Neuron (in vitro differentiated cells): ENCODE measurements at regions not wholly inside any gene's neighbourhood (a gene's known extent, or its start where the extent isn't known, plus 50 kb on each side); places are given as distances from the start of the nearest gene placed in this dataset.
A peak's percentile ranks its signal among the peaks of the same experiment; 100 is the strongest.

ENCODE experiments used
- H2AFZ ChIP-seq: one replicate; pipeline ENCODE4 v1.6.1; 2013; ENCODE audit warnings: low read depth, mild to moderate bottlenecking, inconsistent platforms, low read length, moderate library complexity
- H3K27me3 ChIP-seq: one replicate; pipeline ENCODE4 v1.6.1; 2013; ENCODE audit warnings: low read length; ENCODE audit not compliant: insufficient read depth
- H3K36me3 ChIP-seq: one replicate; pipeline ENCODE4 v1.6.1; 2013; ENCODE audit warnings: low read length; ENCODE audit not compliant: insufficient read depth
- H3K4me1 ChIP-seq: one replicate; pipeline ENCODE4 v1.6.1; 2013; ENCODE audit warnings: low read length; ENCODE audit not compliant: insufficient read depth
- H3K4me3 ChIP-seq: 2 replicates; pipeline ENCODE4 v1.5.1; 2013; ENCODE audit warnings: mild to moderate bottlenecking, low read length, moderate library complexity
- H3K9me3 ChIP-seq: one replicate; pipeline ENCODE4 v1.6.1; 2013; ENCODE audit warnings: low read length

DNA sequence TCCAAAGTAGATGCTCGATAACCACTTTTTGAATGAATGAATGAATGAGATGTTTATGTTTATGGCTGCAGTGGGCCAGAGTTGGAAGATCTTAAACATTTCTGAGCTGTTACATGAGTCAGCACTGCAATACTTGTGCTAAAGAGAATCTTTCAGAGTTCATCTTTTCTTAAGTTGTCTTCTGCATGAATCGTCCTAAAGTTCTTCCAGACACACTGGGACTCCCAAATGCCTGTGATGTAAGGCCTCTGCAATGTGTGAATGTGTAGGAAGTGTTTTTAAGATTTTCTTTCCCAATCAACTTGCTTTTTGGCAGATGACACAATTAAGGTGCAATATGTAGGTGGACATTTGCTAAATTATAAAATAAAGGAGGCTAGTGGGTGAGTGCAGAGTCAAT, 50.3 kb upstream of the TRIM9 start:
- Histone ChIP-seq H3K4me1 (no peaks in the 10 kb centered on the region), H3K27me3 (no peaks in the 10 kb centered on the region), H2AFZ (no peak overlapping the region), H3K4me3 (no peak overlapping the region), H3K36me3 (no peaks in the 10 kb centered on the region), H3K9me3 (no peaks in the 10 kb centered on the region)

DNA sequence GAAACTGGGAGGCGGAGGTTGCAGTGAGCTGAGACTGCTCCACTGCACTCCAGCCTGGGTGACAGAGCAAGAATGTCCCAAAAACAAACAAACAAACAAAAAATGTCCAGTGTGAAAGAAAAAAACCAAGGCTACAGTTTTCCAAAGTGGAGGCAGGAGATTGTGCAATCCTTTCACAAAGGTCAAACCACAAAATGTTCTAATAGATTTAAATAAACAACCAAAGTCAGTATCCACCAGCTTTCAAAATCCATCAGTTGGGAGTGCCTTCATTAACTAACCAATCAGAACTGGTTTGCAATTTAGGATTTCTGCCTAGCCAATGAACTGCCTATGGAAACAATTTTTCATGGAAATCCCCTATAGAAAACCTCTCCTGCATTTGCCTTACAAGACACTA, 52.3 kb upstream of the TRIM9 start:
- Histone ChIP-seq H3K27me3 (no peaks in the 10 kb centered on the region), H3K4me3 (no peak overlapping the region), H3K4me1 (no peaks in the 10 kb centered on the region), H3K36me3 (no peaks in the 10 kb centered on the region), H3K9me3 (no peaks in the 10 kb centered on the region), H2AFZ (no peak overlapping the region)

DNA sequence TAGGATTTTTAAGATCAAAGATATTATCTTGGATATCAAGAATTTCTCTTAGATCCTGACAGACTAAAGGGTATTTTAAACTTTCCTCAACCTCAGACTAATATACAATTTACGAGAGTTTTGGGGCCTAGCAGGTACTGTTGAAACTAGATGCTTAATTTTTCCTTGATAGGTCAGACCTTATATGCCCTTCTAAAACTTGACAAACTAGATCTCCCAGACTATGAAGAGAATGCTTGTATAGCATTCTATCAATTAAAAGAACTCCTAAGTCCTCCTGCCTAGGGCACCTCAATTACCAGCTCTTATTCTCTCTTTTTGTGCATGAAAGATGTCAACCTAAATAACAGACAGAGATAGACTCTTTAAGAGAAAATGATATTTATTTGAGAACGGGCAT, 60.4 kb upstream of the TRIM9 start:
- Histone ChIP-seq H2AFZ (no peak overlapping the region), H3K36me3 (no peaks in the 10 kb centered on the region), H3K4me1 (no peaks in the 10 kb centered on the region), H3K27me3 (no peaks in the 10 kb centered on the region), H3K4me3 (no peak overlapping the region), H3K9me3 (no peaks in the 10 kb centered on the region)

DNA sequence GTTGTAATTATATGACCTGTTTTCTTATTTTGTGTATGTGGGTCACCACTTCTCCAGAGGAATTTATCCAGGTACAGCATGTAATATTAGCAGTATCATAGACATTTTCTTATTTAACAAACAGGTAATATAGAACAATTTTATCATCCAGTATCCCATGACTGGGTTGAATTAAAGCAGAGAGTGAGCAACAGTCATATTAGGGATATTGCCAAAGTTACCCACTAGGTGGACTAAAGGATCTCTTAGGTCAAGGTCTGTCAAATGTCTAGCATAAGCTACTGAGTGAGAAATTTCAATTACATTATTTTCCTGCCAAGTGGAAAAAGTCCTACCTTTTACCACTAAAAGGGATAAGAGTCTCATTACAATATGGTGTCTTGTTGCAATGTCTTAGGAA, 62.1 kb upstream of the TRIM9 start:
- H3K9me3 ChIP-seq = no peaks in the 10 kb centered on the region
- H3K36me3 ChIP-seq = no peaks in the 10 kb centered on the region
- H2AFZ ChIP-seq = no peak overlapping the region
- H3K27me3 ChIP-seq = no peaks in the 10 kb centered on the region
- H3K4me1 ChIP-seq = no peaks in the 10 kb centered on the region
- no peak overlapping the region for H3K4me3 ChIP-seq

DNA sequence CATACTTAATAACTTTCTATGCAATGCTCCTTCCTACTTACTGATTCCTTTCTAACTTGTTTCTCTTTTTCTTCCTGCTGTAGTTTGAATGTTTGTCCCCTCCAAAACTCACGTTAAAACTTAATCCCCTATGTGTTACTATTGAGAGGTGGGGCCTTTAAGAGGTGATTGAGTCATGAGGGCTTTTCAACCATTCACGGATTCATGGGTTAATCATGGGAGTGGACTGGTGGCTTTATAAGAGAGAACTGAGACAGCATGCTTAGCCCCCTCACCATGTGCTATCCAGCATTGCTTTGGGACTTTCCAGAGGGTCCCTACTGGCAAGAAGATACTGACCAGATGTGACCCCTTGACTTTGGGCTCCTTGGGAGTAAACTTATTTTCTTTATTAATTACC, 66.0 kb upstream of the TRIM9 start:
- no peak overlapping the region for H3K4me3 ChIP-seq
- peaks cover 6% of the 10 kb centered on the region for H3K4me1 ChIP-seq
- no peak overlapping the region for H2AFZ ChIP-seq
- no peaks in the 10 kb centered on the region for H3K36me3 ChIP-seq
- no peaks in the 10 kb centered on the region for H3K9me3 ChIP-seq
- no peaks in the 10 kb centered on the region for H3K27me3 ChIP-seq

DNA sequence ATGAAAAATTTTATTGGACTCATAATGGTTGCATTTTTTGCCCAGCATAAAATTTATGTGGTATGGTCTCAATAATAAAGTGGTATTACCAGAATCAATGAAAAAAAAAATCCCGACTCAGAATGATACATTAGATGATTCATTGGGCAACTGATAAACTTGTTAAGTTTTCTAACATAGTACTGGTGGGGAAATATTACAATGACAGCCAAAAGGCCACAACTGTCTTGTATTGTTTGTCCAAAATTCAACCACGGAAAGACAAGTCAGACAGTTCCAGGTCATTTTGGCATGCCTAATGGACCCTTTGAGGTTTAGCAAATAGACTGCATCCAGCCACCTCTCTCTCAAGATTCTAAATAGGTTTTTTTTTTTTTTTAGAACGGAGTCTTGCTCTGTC, 70.5 kb upstream of the TRIM9 start:
- H3K4me1 ChIP-seq = peaks cover 6% of the 10 kb centered on the region
- no peaks in the 10 kb centered on the region for H3K27me3 ChIP-seq
- no peaks in the 10 kb centered on the region for H3K9me3 ChIP-seq
- no peak overlapping the region for H2AFZ ChIP-seq
- no peaks in the 10 kb centered on the region for H3K36me3 ChIP-seq
- no peak overlapping the region for H3K4me3 ChIP-seq

DNA sequence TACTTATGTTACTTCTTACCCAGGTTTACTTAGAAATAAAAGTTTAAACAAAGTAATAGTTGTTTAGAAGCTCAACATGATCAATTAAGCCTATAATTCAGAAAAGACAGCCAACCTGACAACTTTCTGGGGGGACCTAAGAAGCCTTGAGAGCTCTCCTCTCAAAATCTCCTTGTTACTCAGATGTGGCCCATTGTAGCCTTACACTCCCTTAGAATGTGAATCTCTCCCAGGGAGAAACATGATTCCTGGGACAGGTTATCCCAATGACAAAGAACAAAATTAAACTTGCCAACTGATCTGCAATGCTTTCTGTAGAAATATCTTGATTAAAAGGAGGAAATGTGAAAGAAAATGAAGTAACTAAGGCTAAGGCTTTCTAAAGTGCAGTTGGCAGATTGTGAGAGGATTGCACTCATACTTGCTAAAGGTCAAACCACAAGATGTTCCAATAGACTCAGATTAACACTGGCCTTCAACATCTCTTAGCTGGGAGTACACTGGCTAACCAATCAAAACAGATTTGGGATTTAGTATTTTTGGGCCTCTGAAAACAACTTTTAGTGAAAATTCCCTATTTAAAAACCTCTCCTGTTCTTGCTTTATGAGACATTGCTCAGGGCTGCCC, 72.3 kb upstream of the TMX1 start:
- no peaks in the 10 kb centered on the region for H3K27me3 ChIP-seq
- H3K4me3 ChIP-seq = no peak overlapping the region
- H3K36me3 ChIP-seq = no peaks in the 10 kb centered on the region
- H3K9me3 ChIP-seq = no peaks in the 10 kb centered on the region
- no peak overlapping the region for H2AFZ ChIP-seq
- peaks cover 4% of the 10 kb centered on the region for H3K4me1 ChIP-seq

DNA sequence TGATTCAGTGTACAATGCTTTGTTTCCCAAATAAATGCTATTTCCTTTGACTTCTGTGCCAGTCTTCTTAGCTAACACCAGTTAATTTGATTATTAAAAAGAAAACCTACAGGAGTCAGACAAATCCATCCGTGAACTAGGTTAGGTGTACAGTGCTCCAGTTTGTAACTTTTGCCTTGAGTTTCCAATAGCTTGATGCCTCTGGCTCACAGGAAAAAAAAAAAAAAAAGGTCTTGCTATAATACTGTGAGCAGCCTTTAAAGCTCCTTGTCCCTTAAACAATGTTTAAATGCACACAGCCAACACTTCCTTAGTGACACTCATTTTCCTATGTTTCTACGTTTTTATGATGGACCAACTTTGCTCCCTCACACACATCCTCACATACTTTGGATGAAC, 71.8 kb upstream of the TMX1 start:
- Histone ChIP-seq H3K4me1 (peaks cover 4% of the 10 kb centered on the region), H3K27me3 (no peaks in the 10 kb centered on the region), H3K9me3 (no peaks in the 10 kb centered on the region), H3K4me3 (no peak overlapping the region), H3K36me3 (no peaks in the 10 kb centered on the region), H2AFZ (no peak overlapping the region)

DNA sequence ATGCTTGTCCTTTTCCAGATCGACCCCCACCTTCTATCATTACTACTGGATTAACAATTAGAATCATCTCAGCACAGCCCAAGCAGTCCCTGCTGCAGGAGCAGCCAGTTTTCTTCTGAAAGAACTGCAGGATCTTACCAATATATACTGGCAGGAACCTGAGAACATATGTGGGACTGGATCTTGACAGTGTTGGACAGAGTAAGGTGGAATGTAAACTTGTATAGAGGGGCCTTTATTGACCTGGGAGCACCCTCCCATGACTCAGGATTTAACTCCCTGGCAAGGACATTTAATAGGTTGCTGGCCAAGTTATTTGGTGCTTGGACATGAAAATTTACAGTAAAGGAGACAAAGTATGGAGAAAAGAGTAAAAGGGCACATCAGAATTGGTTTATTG, 66.2 kb upstream of the TMX1 start:
- H3K27me3 ChIP-seq = no peaks in the 10 kb centered on the region
- no peaks in the 10 kb centered on the region for H3K36me3 ChIP-seq
- H3K9me3 ChIP-seq = peaks cover under 1% of the 10 kb centered on the region
- H3K4me1 ChIP-seq = peaks cover 11% of the 10 kb centered on the region
- no peak overlapping the region for H3K4me3 ChIP-seq
- no peak overlapping the region for H2AFZ ChIP-seq

DNA sequence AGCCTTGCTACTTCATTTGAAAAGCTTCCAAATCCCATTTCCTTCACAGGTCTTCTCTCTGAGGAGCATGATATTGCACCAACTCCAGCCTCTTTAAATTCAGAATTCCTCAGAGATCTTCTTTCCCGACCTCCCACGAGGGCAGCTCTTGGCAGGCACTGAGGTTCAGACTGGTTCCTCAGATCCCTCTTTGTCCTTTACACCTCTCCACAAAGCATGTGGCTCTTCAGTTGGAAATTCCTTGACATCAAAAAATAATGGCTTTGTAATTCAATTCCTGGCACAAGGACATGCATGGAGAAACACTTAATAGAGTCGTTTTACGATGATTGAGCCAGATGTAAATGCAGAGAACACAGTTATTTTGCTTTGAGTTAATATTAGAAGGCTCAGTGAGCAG, 63.2 kb upstream of the TMX1 start:
- no peaks in the 10 kb centered on the region for H3K27me3 ChIP-seq
- H3K36me3 ChIP-seq = no peaks in the 10 kb centered on the region
- H3K4me3 ChIP-seq = no peak overlapping the region
- peak overlapping the region; percentile 37 for H2AFZ ChIP-seq
- peaks cover 2% of the 10 kb centered on the region for H3K9me3 ChIP-seq
- peaks cover 12% of the 10 kb centered on the region for H3K4me1 ChIP-seq

DNA sequence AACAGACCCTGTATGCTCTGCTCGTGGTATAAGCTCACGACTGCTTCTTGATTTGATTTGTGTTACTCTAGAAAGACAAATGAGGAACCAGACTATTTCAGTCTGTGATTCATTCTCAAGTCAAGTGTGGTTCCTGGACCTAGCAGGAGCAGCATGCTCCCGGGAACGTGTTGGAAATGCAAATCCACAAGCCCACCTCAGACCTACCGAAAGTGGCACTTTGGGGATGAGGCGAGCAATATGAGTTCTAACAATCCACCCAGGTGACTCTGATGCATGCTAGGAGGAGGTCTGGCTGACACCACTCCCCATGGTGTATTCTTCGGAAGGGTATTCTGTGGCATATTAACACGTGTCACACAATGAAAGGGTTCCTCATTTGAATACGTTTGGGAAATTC, 59.5 kb upstream of the TMX1 start:
- Histone ChIP-seq H3K4me3 (no peak overlapping the region), H2AFZ (no peak overlapping the region), H3K9me3 (peaks cover 2% of the 10 kb centered on the region), H3K36me3 (no peaks in the 10 kb centered on the region), H3K4me1 (peaks cover 13% of the 10 kb centered on the region), H3K27me3 (no peaks in the 10 kb centered on the region)

DNA sequence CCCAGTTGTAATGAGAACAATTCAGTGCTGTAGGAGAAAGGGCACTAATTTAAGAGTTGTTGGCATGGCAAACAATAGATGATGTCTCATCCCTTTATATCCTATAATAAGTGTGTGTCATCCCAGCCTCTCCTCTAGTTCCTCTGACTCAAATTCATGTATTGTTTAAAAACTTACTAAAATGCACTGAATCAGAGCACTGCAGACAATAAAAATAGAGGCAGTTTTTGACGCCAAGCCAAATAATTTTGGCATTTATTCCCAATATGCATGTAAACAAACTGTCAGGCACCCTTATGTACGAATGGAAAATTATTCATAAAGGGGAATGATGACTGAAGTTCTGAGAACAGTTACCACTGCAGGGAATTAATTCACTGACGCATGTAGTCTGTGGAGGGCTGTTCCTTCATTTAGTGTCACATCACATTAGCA, 57.9 kb upstream of the TMX1 start:
- Histone ChIP-seq H3K27me3 (no peaks in the 10 kb centered on the region), H3K4me3 (no peak overlapping the region), H2AFZ (no peak overlapping the region), H3K4me1 (peaks cover 3% of the 10 kb centered on the region), H3K9me3 (peaks cover 2% of the 10 kb centered on the region), H3K36me3 (no peaks in the 10 kb centered on the region)

DNA sequence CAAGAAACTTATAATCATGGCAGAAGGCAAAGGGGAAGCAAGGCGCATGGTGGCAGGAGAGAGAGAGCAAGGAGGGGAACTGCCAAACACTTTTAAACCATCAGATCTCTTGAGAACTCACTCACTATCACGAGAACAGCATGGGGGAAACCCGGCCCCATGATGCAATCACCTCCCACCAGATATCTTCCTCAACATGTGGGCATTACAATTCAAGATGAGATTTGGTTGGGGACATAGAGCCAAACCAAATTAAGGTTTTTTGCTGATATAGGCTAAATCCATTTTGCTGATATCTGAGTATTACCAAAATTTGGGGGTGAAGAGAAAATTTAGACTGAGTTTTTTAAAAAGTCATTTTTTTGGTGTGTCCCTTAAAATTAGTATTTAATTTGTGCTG, 54.9 kb upstream of the TMX1 start:
- Histone ChIP-seq H3K36me3 (no peaks in the 10 kb centered on the region), H3K9me3 (no peaks in the 10 kb centered on the region), H3K4me1 (peaks cover 3% of the 10 kb centered on the region), H3K27me3 (no peaks in the 10 kb centered on the region), H2AFZ (no peak overlapping the region), H3K4me3 (no peak overlapping the region)

DNA sequence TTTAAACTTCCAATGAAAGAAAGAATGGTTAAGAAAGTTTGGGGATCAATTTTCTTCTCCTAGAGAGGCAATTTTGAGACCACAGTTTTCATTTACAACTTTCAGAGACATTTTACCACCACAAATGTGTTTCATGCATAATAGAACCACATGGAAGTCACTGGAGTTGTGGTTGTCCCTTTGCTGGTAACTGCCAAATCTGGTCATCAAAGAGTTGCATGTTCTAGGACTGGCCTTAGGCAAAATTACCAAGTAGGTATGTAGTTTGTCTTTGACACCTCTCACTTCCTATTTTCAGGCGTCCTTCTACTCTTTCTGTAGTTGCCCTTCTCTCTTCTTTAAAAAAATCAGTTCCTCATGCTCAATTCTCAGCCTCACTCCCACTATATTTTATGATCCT, 54.3 kb upstream of the TMX1 start:
- no peaks in the 10 kb centered on the region for H3K36me3 ChIP-seq
- no peak overlapping the region for H3K4me3 ChIP-seq
- no peak overlapping the region for H2AFZ ChIP-seq
- H3K9me3 ChIP-seq = no peaks in the 10 kb centered on the region
- H3K4me1 ChIP-seq = peaks cover 3% of the 10 kb centered on the region
- no peaks in the 10 kb centered on the region for H3K27me3 ChIP-seq
